ENCODE measurements at regions not wholly inside any gene's neighbourhood (a gene's known extent, or its start where the extent isn't known, plus 50 kb on each side); places are given as distances from the start of the nearest gene placed in this dataset.

GRCh38 chrX:39398215-39398962 lies 597.1 kb downstream of the MID1IP1 start:
- CTCF ChIA-PET, result no interaction called here
- no TSS peak for BruUV-seq (replicated peaks)
- DNase-seq, result no peak
- Mint-ChIP-seq H3K4me3 (ENCODE audit: unreplicated experiment) (peak overlapping the region; percentile 21), H3K36me3 (ENCODE audit: insufficient read depth, unreplicated experiment) (no peaks in the 10 kb centered on the region), H3K27me3 (ENCODE audit: insufficient read depth, unreplicated experiment) (no peaks in the 10 kb centered on the region), H3K9me3 (ENCODE audit: unreplicated experiment) (no peaks in the 10 kb centered on the region), H3K27ac (ENCODE audit: unreplicated experiment) (no peak overlapping the region), H3K4me1 (ENCODE audit: low read depth, unreplicated experiment) (peaks cover 6% of the 10 kb centered on the region)
- H3K4me1 ChIP-seq, result no peaks in the 10 kb centered on the region
- intact Hi-C loops (cut with micrococcal nuclease; ENCODE audit: unreplicated experiment), result no loop called here
- H3K9me3 ChIP-seq, result no peaks in the 10 kb centered on the region
- H3K27me3 ChIP-seq (replicated peaks; ENCODE audit: control insufficient read depth, insufficient read depth, low read length), result no peaks in the 10 kb centered on the region
- H3K4me3 ChIP-seq (ENCODE audit: low read depth, low read length), result no peak overlapping the region
- TF ChIP-seq CTCF (IDR thresholded peaks at IDR 0.05; ENCODE audit: insufficient read depth in 1 of 2, low read depth in 1 of 2, low read length in 1 of 2, severe bottlenecking in 1 of 2, unreplicated experiment in 1 of 2), result no peak
- H3K36me3 ChIP-seq (ENCODE audit: control insufficient read depth, insufficient read depth, low read length), result no peaks in the 10 kb centered on the region
- POLR2A ChIA-PET, result no interaction called here

GRCh38 chrX:39398963-39399261 lies 597.7 kb downstream of the MID1IP1 start:
- CTCF ChIA-PET, result no interaction called here
- Mint-ChIP-seq H3K4me1 (ENCODE audit: low read depth, unreplicated experiment) (peaks cover 6% of the 10 kb centered on the region), H3K9me3 (ENCODE audit: unreplicated experiment) (no peaks in the 10 kb centered on the region)

GRCh38 chrX:39399387-39399786 lies 598.1 kb downstream of the MID1IP1 start:
- POLR2A ChIA-PET, result no interaction called here
- Mint-ChIP-seq H3K27ac (ENCODE audit: unreplicated experiment) (no peak overlapping the region), H3K4me3 (ENCODE audit: unreplicated experiment) (no peak overlapping the region), H3K36me3 (ENCODE audit: insufficient read depth, unreplicated experiment) (no peaks in the 10 kb centered on the region), H3K4me1 (ENCODE audit: low read depth, unreplicated experiment) (peaks cover 6% of the 10 kb centered on the region), H3K27me3 (ENCODE audit: insufficient read depth, unreplicated experiment) (no peaks in the 10 kb centered on the region), H3K9me3 (ENCODE audit: unreplicated experiment) (no peaks in the 10 kb centered on the region)
- no peak for TF ChIP-seq CTCF (IDR thresholded peaks at IDR 0.05; ENCODE audit: insufficient read depth in 1 of 2, low read depth in 1 of 2, low read length in 1 of 2, severe bottlenecking in 1 of 2, unreplicated experiment in 1 of 2)
- intact Hi-C loops (cut with micrococcal nuclease; ENCODE audit: unreplicated experiment), result no loop called here
- no peaks in the 10 kb centered on the region for H3K36me3 ChIP-seq (ENCODE audit: control insufficient read depth, insufficient read depth, low read length)
- H3K4me1 ChIP-seq, result no peaks in the 10 kb centered on the region
- H3K4me3 ChIP-seq (ENCODE audit: low read depth, low read length), result no peak overlapping the region
- DNase-seq, result no peak
- BruUV-seq (replicated peaks), result no TSS peak
- CTCF ChIA-PET, result no interaction called here
- no peaks in the 10 kb centered on the region for H3K27me3 ChIP-seq (replicated peaks; ENCODE audit: control insufficient read depth, insufficient read depth, low read length)
- H3K9me3 ChIP-seq, result no peaks in the 10 kb centered on the region

More at GRCh38 chrX:39398963-39399261, 597.7 kb downstream of the MID1IP1 start:
- no peak for DNase-seq
- Histone ChIP-seq H3K9me3 (no peaks in the 10 kb centered on the region), H3K27me3 (replicated peaks; ENCODE audit: control insufficient read depth, insufficient read depth, low read length) (no peaks in the 10 kb centered on the region), H3K4me1 (no peaks in the 10 kb centered on the region), H3K36me3 (ENCODE audit: control insufficient read depth, insufficient read depth, low read length) (no peaks in the 10 kb centered on the region), H3K4me3 (ENCODE audit: low read depth, low read length) (no peak overlapping the region)
- H3K27me3 Mint-ChIP-seq (ENCODE audit: insufficient read depth, unreplicated experiment), result no peaks in the 10 kb centered on the region
- H3K36me3 Mint-ChIP-seq (ENCODE audit: insufficient read depth, unreplicated experiment), result no peaks in the 10 kb centered on the region
- BruUV-seq (replicated peaks), result no TSS peak
- H3K4me3 Mint-ChIP-seq (ENCODE audit: unreplicated experiment), result no peak overlapping the region
- no peak for TF ChIP-seq CTCF (IDR thresholded peaks at IDR 0.05; ENCODE audit: insufficient read depth in 1 of 2, low read depth in 1 of 2, low read length in 1 of 2, severe bottlenecking in 1 of 2, unreplicated experiment in 1 of 2)
- POLR2A ChIA-PET, result no interaction called here
- H3K27ac Mint-ChIP-seq (ENCODE audit: unreplicated experiment), result no peak overlapping the region
- intact Hi-C loops (cut with micrococcal nuclease; ENCODE audit: unreplicated experiment), result no loop called here

All from Caco-2 (cell line).